GM12878 (cell line): ENCODE measurements at regions not wholly inside any gene's neighbourhood (a gene's known extent, or its start where the extent isn't known, plus 50 kb on each side); places are given as distances from the start of the nearest gene placed in this dataset.

ENCODE experiments used
- ATAC-seq: fragments of 200-7000 bp; cut with Tn5 transposase; 3 replicates; pipeline ENCODE4 v1.9.1; 2020; ENCODE audit warnings: mild to moderate bottlenecking, moderate library complexity
- BruUV-seq: library from RNA; stranded (reverse); fragments of 400-500 nt; replicated peaks from 2 replicates; lab custom pipeline; 2021; lab: Mats Ljungman, UMichigan
- CTCF ChIA-PET: fragments of 300-600 bp; sonication (Branson Sonifier 250); formaldehyde crosslinking; extraction: SDS; loops from one replicate; lab custom pipeline; 2021; ENCODE audit warnings: inconsistent platforms; lab: Yijun Ruan, JAX
- POLR2A ChIA-PET: fragments of 350-600 bp; formaldehyde crosslinking; extraction: SDS; loops from one replicate; lab custom pipeline; 2021; ENCODE audit warnings: inconsistent platforms; lab: Charles Lee
- RAD21 ChIA-PET: fragments of 300-600 bp; sonication (Branson Sonifier 250); formaldehyde crosslinking; loops from one replicate; lab custom pipeline; 2023; ENCODE audit warnings: antibody characterized with exemption; ENCODE audit not compliant: unreplicated experiment; lab: Charles Lee
- SMC1A ChIA-PET: fragments of 300-600 bp; sonication (Branson Sonifier 250); formaldehyde crosslinking; loops from one replicate; lab custom pipeline; 2023; ENCODE audit not compliant: unreplicated experiment, uncharacterized antibody; lab: Charles Lee
- DNase-seq: peaks from one replicate; pipeline ENCODE4 v3.0.0-alpha.2; 2011; ENCODE audit warnings: low read depth, low spot score
- FAIRE-seq: peaks from 3 replicates; lab custom pipeline; 2011; peaks lifted over from hg19 to GRCh38; lab: Jason Lieb, UNC
- H2AFZ ChIP-seq: 2 replicates; pipeline ENCODE4 v1.6.0; 2011; ENCODE audit warnings: low read depth, low read length, control low read depth; ENCODE audit not compliant: control insufficient read depth
- H3K27ac ChIP-seq: 2 replicates; pipeline ENCODE4 v1.5.1; 2011; ENCODE audit warnings: control low read depth; ENCODE audit not compliant: control insufficient read depth, insufficient read depth
- H3K27me3 ChIP-seq, 2 experiments: replicated peaks in 1 of 2; 2 replicates each; pipeline versions ENCODE4 v1.6.0 to v1.6.1; 2011; ENCODE audit warnings: low read length in 1 of 2; ENCODE audit not compliant: control insufficient read depth in 2 of 2, insufficient read depth in 2 of 2
- H3K36me3 ChIP-seq, 2 experiments: 2 replicates each; pipeline ENCODE4 v1.5.1; 2011; ENCODE audit warnings: low read length in 1 of 2; ENCODE audit not compliant: control insufficient read depth in 2 of 2, insufficient read depth in 2 of 2
- H3K4me1 ChIP-seq: 2 replicates; pipeline ENCODE4 v1.6.1; 2011; ENCODE audit warnings: mild to moderate bottlenecking, low read length, moderate library complexity, mixed read lengths; ENCODE audit not compliant: control insufficient read depth, insufficient read depth
- H3K4me2 ChIP-seq: 2 replicates; pipeline ENCODE4 v1.6.0; 2011; ENCODE audit warnings: control low read depth; ENCODE audit not compliant: control insufficient read depth, insufficient read depth
- H3K4me3 ChIP-seq: fragments of 200-600 bp; sonication (generic); 2 replicates; pipeline ENCODE4 v1.5.1; 2016
- H3K79me2 ChIP-seq: 2 replicates; pipeline ENCODE4 v1.6.0; 2011; ENCODE audit warnings: low read length; ENCODE audit not compliant: control insufficient read depth, insufficient read depth
- H3K9ac ChIP-seq: 2 replicates; pipeline ENCODE4 v1.8.0; 2011; ENCODE audit warnings: low read length, control low read depth, mixed read lengths; ENCODE audit not compliant: control insufficient read depth, insufficient read depth
- H3K9me3 ChIP-seq: replicated peaks from 3 replicates; pipeline ENCODE4 v1.5.1; 2011; ENCODE audit warnings: mild to moderate bottlenecking, low read length; ENCODE audit not compliant: control insufficient read depth, insufficient read depth
- H4K20me1 ChIP-seq: 2 replicates; pipeline ENCODE4 v1.6.0; 2011; ENCODE audit not compliant: control insufficient read depth, insufficient read depth
- BCL3 ChIP-seq: IDR thresholded peaks from 2 replicates; pipeline ENCODE4 v1.6.1; 2011; ENCODE audit warnings: borderline replicate concordance, low read depth, mild to moderate bottlenecking, moderate library complexity, low read length; ENCODE audit not compliant: insufficient read depth, poor library complexity, severe bottlenecking
- CHD1 ChIP-seq: IDR thresholded peaks from 2 replicates; pipeline ENCODE4 v1.6.1; 2012; ENCODE audit warnings: low read depth, low read length, improper control_type of control experiment
- E4F1 ChIP-seq: fragments of 450-650 bp; IDR thresholded peaks from 2 replicates; pipeline ENCODE4 v1.6.1; 2018; ENCODE audit warnings: borderline replicate concordance, mild to moderate bottlenecking; ENCODE audit not compliant: partially characterized antibody
- EGR1 ChIP-seq, 2 experiments: IDR thresholded peaks; 1 replicate in 1 of 2; 2 replicates in 1 of 2; pipeline ENCODE4 v1.6.1; 2011 to 2012; ENCODE audit warnings: low read depth in 2 of 2, low read length in 2 of 2, borderline replicate concordance in 1 of 2, mild to moderate bottlenecking in 1 of 2, moderate library complexity in 1 of 2
- ETV6 ChIP-seq, 2 experiments: fragments of 450-650 bp in 1 of 2; IDR thresholded peaks in 1 of 2; conservative IDR thresholded peaks in 1 of 2; 2 replicates each; pipeline ENCODE4 v1.6.1; 2014; ENCODE audit warnings: antibody characterized with exemption in 1 of 2, borderline replicate concordance in 1 of 2, low read depth in 1 of 2, mild to moderate bottlenecking in 1 of 2, moderate library complexity in 1 of 2
- HDAC2 ChIP-seq: fragments of 200-600 bp; sonication (generic); IDR thresholded peaks from 2 replicates; pipeline ENCODE4 v1.6.1; 2017
- IKZF2 ChIP-seq, 2 experiments: fragments of 450-650 bp; IDR thresholded peaks; 2 replicates each; pipeline ENCODE4 v1.6.1; 2017; ENCODE audit warnings: mild to moderate bottlenecking in 2 of 2, moderate library complexity in 2 of 2
- MEF2B ChIP-seq: fragments of 450-650 bp; IDR thresholded peaks from 2 replicates; pipeline ENCODE4 v1.6.1; 2018; ENCODE audit warnings: mild to moderate bottlenecking, moderate library complexity; ENCODE audit not compliant: partially characterized antibody, poor library complexity, severe bottlenecking
- MXI1 ChIP-seq: fragments of 150-350 bp; IDR thresholded peaks from 2 replicates; pipeline ENCODE4 v1.6.1; 2011; ENCODE audit warnings: low read depth, mild to moderate bottlenecking, inconsistent platforms, low read length, improper control_type of control experiment
- NFYB ChIP-seq: IDR thresholded peaks from 2 replicates; pipeline ENCODE4 v1.6.1; 2011; ENCODE audit warnings: low read depth, mild to moderate bottlenecking, low read length, improper control_type of control experiment, moderate library complexity; ENCODE audit not compliant: insufficient read depth
- RAD51 ChIP-seq: fragments of 450-650 bp; IDR thresholded peaks from 2 replicates; pipeline ENCODE4 v1.6.1; 2016; ENCODE audit warnings: moderate library complexity, mild to moderate bottlenecking, inconsistent platforms
- RBBP5 ChIP-seq: fragments of 200-600 bp; sonication (generic); conservative IDR thresholded peaks from 2 replicates; pipeline ENCODE4 v1.6.1; 2016
- RFX5 ChIP-seq: IDR thresholded peaks from 2 replicates; pipeline ENCODE4 v1.6.1; 2011; ENCODE audit warnings: low read depth, low read length, improper control_type of control experiment
- SUZ12 ChIP-seq: fragments of 200-600 bp; sonication (generic); IDR thresholded peaks from one replicate; pipeline ENCODE4 v1.6.1; 2018; ENCODE audit warnings: antibody characterized with exemption, mild to moderate bottlenecking; ENCODE audit not compliant: unreplicated experiment
- TARDBP ChIP-seq: IDR thresholded peaks from 2 replicates; pipeline ENCODE4 v1.6.1; 2016; ENCODE audit warnings: borderline replicate concordance
- TBL1XR1 ChIP-seq: IDR thresholded peaks from 2 replicates; pipeline ENCODE4 v1.6.1; 2012; ENCODE audit warnings: low read depth, low read length, improper control_type of control experiment
- WRNIP1 ChIP-seq: IDR thresholded peaks from 2 replicates; pipeline ENCODE4 v1.6.1; 2011; ENCODE audit warnings: low read depth, low read length, improper control_type of control experiment, borderline replicate concordance
- ZBTB4 ChIP-seq: fragments of 450-650 bp; formaldehyde crosslinking; IDR thresholded peaks from 2 replicates; pipeline ENCODE4 v1.4.0; 2022; ENCODE audit warnings: mild to moderate bottlenecking, moderate library complexity
- ZNF217 ChIP-seq: fragments of 450-650 bp; IDR thresholded peaks from 2 replicates; pipeline ENCODE4 v1.6.1; 2017; ENCODE audit warnings: antibody characterized with exemption, mild to moderate bottlenecking
- WGBS: methylation state at CpG from one replicate; pipeline ENCODE4 v1.1.6; 2016; ENCODE audit warnings: low lambda C conversion rate; ENCODE audit not compliant: insufficient replicate concordance, insufficient coverage; ENCODE audit errors: missing lambda C conversion rate; 5-methylcytosine and 5-hydroxymethylcytosine counted together
- in situ Hi-C: fragments of 300-500 bp; cut with MboI; formaldehyde crosslinking; loops from 9 replicates; pipeline ENCODE4 v1.14.3; 2018; ENCODE audit warnings: mixed read lengths
- intact Hi-C: fragments of 100-400 bp; cut with micrococcal nuclease; formaldehyde crosslinking; loops from one replicate; pipeline ENCODE4 v1.14.2; 2022; ENCODE audit not compliant: unreplicated experiment

- ChIA-PET SMC1A (no interaction called here), CTCF (no interaction called here), POLR2A (no interaction called here), RAD21 (no interaction called here)
- FAIRE-seq: no peak
- 20% methylated on average over 3 of the region's 3 CpGs for WGBS
- Histone ChIP-seq H3K9ac (no peak overlapping the region), H3K9me3 (no peaks in the 10 kb centered on the region; the same call in 2 of the 3 replicates), H4K20me1 (no peaks in the 10 kb centered on the region), H3K4me3 (no peak overlapping the region), H3K27ac (no peak overlapping the region), H3K79me2 (no peaks in the 10 kb centered on the region), H3K27me3 (no peaks in the 10 kb centered on the region; a peak in 2 of 4 replicates), H3K4me1 (no peaks in the 10 kb centered on the region), H3K4me2 (no peak overlapping the region), H2AFZ (no peak overlapping the region), H3K36me3 (no peaks in the 10 kb centered on the region)
- ATAC-seq: no peak
- intact Hi-C loops (no loop called here), in situ Hi-C loops (no loop called here)
- no peak for DNase-seq
- BruUV-seq: no TSS peak
- TF ChIP-seq MEF2B (no peak), NFYB (no peak), IKZF2 (IDR thresholded peaks at IDR 0.05) (no peak), TARDBP (no peak), RAD51 (no peak), MXI1 (no peak), SUZ12 (no peak), BCL3 (no peak), ETV6 (conservative IDR thresholded peaks at IDR 0.05 in 1 of 2, IDR thresholded peaks at IDR 0.05 in 1 of 2; ENCODE audit: borderline replicate concordance in 1 of 2, low read depth in 1 of 2) (no peak), RBBP5 (no peak), CHD1 (no peak), ZBTB4 (no peak), WRNIP1 (no peak), EGR1 (IDR thresholded peaks at IDR 0.05; ENCODE audit: borderline replicate concordance in 1 of 2, low read depth in 2 of 2, low read length in 2 of 2) (no peak), RFX5 (no peak), TBL1XR1 (no peak), HDAC2 (no peak), ZNF217 (no peak), E4F1 (no peak)
Observed at GRCh38 chr10:3661271-3661670, 123.7 kb downstream of the KLF6 start.
